Ishikawa (cell line): ENCODE measurements at regions not wholly inside any gene's neighbourhood (a gene's known extent, or its start where the extent isn't known, plus 50 kb on each side); places are given as distances from the start of the nearest gene placed in this dataset.

ENCODE experiments used
- CREB1 ChIP-seq: IDR thresholded peaks from 2 replicates; pipeline ENCODE4 v1.6.1; 2012; ENCODE audit warnings: low read depth
- RAD21 ChIP-seq: IDR thresholded peaks from 2 replicates; pipeline ENCODE4 v1.6.1; 2012; ENCODE audit warnings: low read depth
- TAF1 ChIP-seq: IDR thresholded peaks from 2 replicates; pipeline ENCODE4 v1.6.1; 2012; ENCODE audit warnings: low read depth, mild to moderate bottlenecking

GRCh38 chrX:124269881-124270280, 62.6 kb upstream of the TEX13D start:
- no peak for TF ChIP-seq RAD21
- TF ChIP-seq CREB1: no peak
- no peak for TF ChIP-seq TAF1
